ENCODE measurements at regions not wholly inside any gene's neighbourhood (a gene's known extent, or its start where the extent isn't known, plus 50 kb on each side); places are given as distances from the start of the nearest gene placed in this dataset.

GRCh38 chr21:36548866-36549265, 68.9 kb upstream of the CLDN14 start:
- peaks cover 0 to 3% of the 10 kb centered on the region in 2 donors for H3K27me3 Mint-ChIP-seq
- DNase-seq (ENCODE audit: low spot score), result no peak
- no peaks in the 10 kb centered on the region for H3K36me3 Mint-ChIP-seq
- H3K27ac Mint-ChIP-seq, result no peak overlapping the region
- no peaks in the 10 kb centered on the region for H3K4me1 Mint-ChIP-seq (ENCODE audit: low read depth in 2 of 2)
- no peak for ATAC-seq
- H3K9me3 Mint-ChIP-seq, result no peaks in the 10 kb centered on the region
- no peak overlapping the region for H3K4me3 Mint-ChIP-seq

- Mint-ChIP-seq H3K4me3 (no peak overlapping the region), H3K4me1 (ENCODE audit: low read depth in 2 of 2) (no peaks in the 10 kb centered on the region), H3K9me3 (no peaks in the 10 kb centered on the region), H3K27ac (no peak overlapping the region), H3K36me3 (no peaks in the 10 kb centered on the region), H3K27me3 (peaks cover 0 to 3% of the 10 kb centered on the region in 2 donors)
- ATAC-seq (no peak), DNase-seq (ENCODE audit: low spot score) (no peak)
Observed at GRCh38 chr21:36549470-36549869, 69.5 kb upstream of the CLDN14 start.

DNA sequence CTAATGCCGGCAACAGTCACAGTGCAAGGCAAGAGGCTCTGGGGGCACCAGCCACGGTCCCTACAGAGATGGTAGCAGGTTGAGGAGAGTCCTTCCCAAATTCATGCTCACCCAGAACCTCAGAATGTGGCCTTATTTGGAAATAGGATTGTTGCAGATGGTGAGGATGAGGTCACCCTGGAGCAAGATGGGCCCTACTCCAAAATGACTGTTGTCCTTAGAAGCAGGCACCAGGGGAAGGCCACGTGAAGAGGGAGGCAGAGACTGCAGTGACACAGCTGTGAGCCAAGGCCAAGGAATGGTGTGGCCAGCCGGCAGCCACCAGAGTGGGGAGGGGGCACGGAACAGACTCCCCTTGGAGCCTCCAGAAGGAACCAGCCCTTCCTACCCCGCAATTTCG, 70.8 kb upstream of the CLDN14 start:
- H3K36me3 Mint-ChIP-seq, result no peaks in the 10 kb centered on the region
- no peaks in the 10 kb centered on the region for H3K9me3 Mint-ChIP-seq
- peaks cover 0 to 3% of the 10 kb centered on the region in 2 donors for H3K27me3 Mint-ChIP-seq
- H3K27ac Mint-ChIP-seq, result no peak overlapping the region
- DNase-seq (ENCODE audit: low spot score) (no peak), ATAC-seq (no peak)
- H3K4me3 Mint-ChIP-seq, result no peak overlapping the region
- H3K4me1 Mint-ChIP-seq (ENCODE audit: low read depth in 2 of 2), result no peaks in the 10 kb centered on the region

- no peak for DNase-seq (ENCODE audit: low spot score)
- Mint-ChIP-seq H3K4me3 (no peak overlapping the region), H3K4me1 (ENCODE audit: low read depth in 2 of 2) (no peaks in the 10 kb centered on the region), H3K9me3 (no peaks in the 10 kb centered on the region), H3K27ac (no peak overlapping the region), H3K27me3 (peaks cover 0 to 3% of the 10 kb centered on the region in 2 donors), H3K36me3 (no peaks in the 10 kb centered on the region)
- ATAC-seq, result no peak
Observed at GRCh38 chr21:36551321-36551720, 71.4 kb upstream of the CLDN14 start.

GRCh38 chr21:36551731-36552433, 72.0 kb upstream of the CLDN14 start:
- no peak for ATAC-seq
- DNase-seq (ENCODE audit: low spot score), result no peak
- H3K9me3 Mint-ChIP-seq, result peaks cover 2% of the 10 kb centered on the region
- H3K4me1 Mint-ChIP-seq (ENCODE audit: low read depth in 2 of 2), result no peaks in the 10 kb centered on the region
- no peak overlapping the region for H3K4me3 Mint-ChIP-seq
- H3K36me3 Mint-ChIP-seq, result no peaks in the 10 kb centered on the region
- H3K27ac Mint-ChIP-seq, result no peak overlapping the region
- peaks cover 5 to 6% of the 10 kb centered on the region in 2 donors for H3K27me3 Mint-ChIP-seq

DNA sequence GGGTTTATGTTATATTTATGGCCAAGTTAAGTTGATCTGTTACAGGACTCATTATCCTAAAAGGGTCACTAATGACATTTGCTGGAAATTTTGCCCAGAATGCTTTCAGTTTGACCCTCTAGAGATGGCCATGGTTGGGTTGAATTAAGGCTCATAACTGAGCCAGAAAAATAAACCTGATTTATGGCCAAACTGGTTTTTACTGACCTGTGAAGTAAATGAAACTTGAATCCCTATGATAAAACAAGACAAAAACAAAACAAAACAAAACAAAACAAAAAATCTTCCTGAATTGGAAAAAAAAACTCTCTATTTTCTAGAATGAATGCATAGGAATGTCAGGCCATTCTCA, 72.5 kb upstream of the CLDN14 start:
- DNase-seq (ENCODE audit: low spot score) (no peak), ATAC-seq (no peak)

GRCh38 chr21:36553406-36553805, 73.5 kb upstream of the CLDN14 start:
- Mint-ChIP-seq H3K4me1 (ENCODE audit: low read depth in 2 of 2) (no peaks in the 10 kb centered on the region), H3K9me3 (peaks cover 4% of the 10 kb centered on the region), H3K4me3 (no peak overlapping the region), H3K27me3 (peaks cover 7 to 8% of the 10 kb centered on the region in 2 donors), H3K27ac (no peak overlapping the region), H3K36me3 (no peaks in the 10 kb centered on the region)
- ATAC-seq, result no peak
- DNase-seq (ENCODE audit: low spot score), result no peak

More for the DNA sequence above, 72.5 kb upstream of the CLDN14 start:
- Mint-ChIP-seq H3K36me3 (no peaks in the 10 kb centered on the region), H3K4me3 (no peak overlapping the region), H3K9me3 (peaks cover 4% of the 10 kb centered on the region), H3K27ac (no peak overlapping the region), H3K4me1 (ENCODE audit: low read depth in 2 of 2) (no peaks in the 10 kb centered on the region), H3K27me3 (peaks cover 7 to 8% of the 10 kb centered on the region in 2 donors)

- H3K4me1 Mint-ChIP-seq (ENCODE audit: low read depth in 2 of 2), result no peaks in the 10 kb centered on the region
Observed at GRCh38 chr21:36554411-36555157, 74.7 kb upstream of the CLDN14 start.

DNA sequence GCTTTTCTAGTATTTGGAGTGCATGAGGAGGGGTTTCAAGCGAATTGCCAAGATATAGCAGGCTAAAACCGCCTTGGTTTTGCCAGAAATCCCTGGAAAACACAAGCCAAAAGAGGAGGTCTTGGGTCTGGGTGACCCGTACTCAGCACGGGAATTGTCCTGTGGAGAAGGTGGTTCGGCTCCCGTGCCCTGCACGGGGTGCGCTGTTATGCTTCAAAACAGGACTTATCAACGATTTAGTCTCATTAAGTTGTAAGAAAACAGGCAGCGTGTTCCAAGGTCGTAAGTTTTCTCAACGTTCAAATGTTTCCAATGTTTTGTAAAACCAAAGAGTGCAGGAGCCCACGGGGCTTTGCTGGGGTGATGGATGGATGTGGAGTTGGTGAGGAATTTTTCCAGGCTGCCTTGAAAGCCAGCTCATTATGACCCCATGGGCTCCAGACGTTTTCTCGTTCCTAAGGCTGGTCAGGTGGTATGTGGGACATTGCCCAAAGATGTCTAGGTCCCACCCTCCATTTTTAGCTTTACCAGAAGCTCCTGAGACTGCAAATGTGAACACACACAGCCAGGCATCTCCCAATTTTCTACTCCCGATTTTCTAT, 75.4 kb upstream of the CLDN14 start:
- Mint-ChIP-seq H3K36me3 (no peaks in the 10 kb centered on the region), H3K4me1 (ENCODE audit: low read depth in 2 of 2) (no peaks in the 10 kb centered on the region), H3K9me3 (peaks cover 4% of the 10 kb centered on the region), H3K4me3 (no peak overlapping the region), H3K27me3 (peaks cover 4 to 8% of the 10 kb centered on the region in 2 donors), H3K27ac (no peak overlapping the region)
- DNase-seq (ENCODE audit: low spot score) (no peak), ATAC-seq (no peak)

More at GRCh38 chr21:36554411-36555157, 74.7 kb upstream of the CLDN14 start:
- Mint-ChIP-seq H3K27me3 (peaks cover 7 to 8% of the 10 kb centered on the region in 2 donors), H3K4me3 (no peak overlapping the region), H3K27ac (no peak overlapping the region), H3K36me3 (no peaks in the 10 kb centered on the region), H3K9me3 (peaks cover 4% of the 10 kb centered on the region)
- no peak for DNase-seq (ENCODE audit: low spot score)
- no peak for ATAC-seq

GRCh38 chr21:36557316-36557715, 77.4 kb upstream of the CLDN14 start:
- H3K27ac Mint-ChIP-seq, result no peak overlapping the region
- no peak for ATAC-seq
- H3K4me1 Mint-ChIP-seq (ENCODE audit: low read depth in 2 of 2), result no peaks in the 10 kb centered on the region
- no peak overlapping the region for H3K4me3 Mint-ChIP-seq
- H3K9me3 Mint-ChIP-seq, result peaks cover 4% of the 10 kb centered on the region
- H3K27me3 Mint-ChIP-seq, result peaks cover 12 to 18% of the 10 kb centered on the region in 2 donors
- DNase-seq (ENCODE audit: low spot score), result no peak
- no peaks in the 10 kb centered on the region for H3K36me3 Mint-ChIP-seq

DNA sequence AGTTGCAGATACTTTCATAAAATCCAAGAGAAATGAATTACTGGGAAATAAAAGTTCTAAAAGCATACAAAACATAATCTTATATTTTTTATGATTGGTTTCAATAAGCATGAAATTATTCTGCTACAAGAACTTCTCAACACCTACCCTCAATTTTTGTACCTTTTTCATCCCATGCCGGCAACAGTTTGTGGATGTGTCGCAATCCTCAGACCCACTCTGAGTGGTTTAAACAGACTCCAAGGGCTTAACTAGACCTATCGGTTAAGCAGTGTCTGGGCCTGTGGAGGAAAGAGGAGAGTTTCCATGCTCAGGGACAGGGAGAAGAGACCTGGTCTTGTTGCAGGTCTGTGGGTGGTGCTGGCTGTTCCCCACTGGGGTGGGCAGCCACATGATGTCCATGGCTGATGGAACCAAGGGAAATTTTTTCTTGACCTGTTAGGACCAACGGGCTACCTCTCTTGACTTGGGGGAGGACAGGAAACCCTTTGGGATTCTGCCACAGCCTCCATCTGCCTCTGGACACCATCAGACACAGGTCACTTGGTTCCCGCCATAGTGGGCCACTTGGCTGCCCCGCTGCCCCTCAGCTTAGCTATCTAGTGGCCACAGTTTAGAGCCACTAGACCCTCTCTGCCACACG, 81.1 kb upstream of the CLDN14 start:
- peaks cover 18% of the 10 kb centered on the region in 2 donors for H3K27me3 Mint-ChIP-seq
- no peaks in the 10 kb centered on the region for H3K4me1 Mint-ChIP-seq (ENCODE audit: low read depth in 2 of 2)

DNA sequence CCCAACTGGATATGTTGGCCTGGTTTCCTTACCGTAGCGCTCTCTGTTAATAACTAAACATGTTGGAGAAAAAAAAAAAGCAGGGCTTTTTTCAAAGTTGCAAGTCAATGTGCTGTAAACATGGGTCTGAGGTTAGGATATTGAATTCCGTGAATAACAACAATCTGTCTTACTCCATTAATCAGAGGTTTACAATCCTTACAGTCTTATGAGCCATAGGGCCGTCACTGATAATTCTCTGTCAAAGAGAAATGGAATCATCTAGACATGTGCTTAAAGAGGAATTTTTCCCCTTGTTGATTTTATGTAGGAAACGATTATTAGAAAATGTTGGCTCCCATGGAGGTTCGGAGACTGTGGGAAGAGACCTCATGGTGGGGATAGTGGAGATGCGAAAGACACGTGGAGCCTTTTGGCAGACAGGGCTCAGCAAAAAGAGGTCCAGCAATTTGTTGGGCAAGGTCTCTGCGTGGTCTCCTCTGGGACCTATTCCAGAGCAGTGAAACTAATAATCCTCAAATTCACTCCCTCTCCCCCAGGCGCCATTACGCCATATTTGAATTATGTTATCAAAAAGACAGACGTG, 83.5 kb upstream of the CLDN14 start:
- Mint-ChIP-seq H3K27me3 (peaks cover 16 to 18% of the 10 kb centered on the region in 2 donors), H3K9me3 (peaks cover 2% of the 10 kb centered on the region), H3K36me3 (no peaks in the 10 kb centered on the region), H3K4me3 (no peak overlapping the region), H3K4me1 (ENCODE audit: low read depth in 2 of 2) (no peaks in the 10 kb centered on the region), H3K27ac (no peak overlapping the region)
- no peak for ATAC-seq
- DNase-seq (ENCODE audit: low spot score), result no peak

More for the DNA sequence above, 81.1 kb upstream of the CLDN14 start:
- Mint-ChIP-seq H3K36me3 (no peaks in the 10 kb centered on the region), H3K9me3 (peaks cover 6% of the 10 kb centered on the region), H3K27ac (no peak overlapping the region), H3K4me3 (no peak overlapping the region)
- DNase-seq (ENCODE audit: low spot score) (no peak), ATAC-seq (no peak)

DNA sequence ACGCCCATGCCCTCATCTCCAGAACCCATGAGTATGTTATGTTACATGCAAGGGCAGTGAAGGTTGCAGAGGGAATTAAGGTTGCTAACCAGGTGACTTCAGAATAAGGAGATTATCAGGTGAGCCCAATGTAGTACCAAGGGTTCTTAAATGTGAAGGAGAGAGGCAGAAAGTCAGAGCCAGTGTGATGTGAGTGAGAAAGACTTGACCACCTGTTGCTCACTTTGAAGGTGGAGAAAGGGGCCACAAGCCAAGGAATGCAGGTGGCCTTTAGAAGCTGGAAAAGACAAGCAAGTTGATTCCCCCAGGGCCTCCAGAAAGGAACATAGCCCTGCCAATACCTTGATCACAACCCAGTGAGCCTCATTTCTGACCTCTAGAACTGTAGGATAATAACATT, 84.7 kb upstream of the CLDN14 start:
- ATAC-seq (no peak), DNase-seq (ENCODE audit: low spot score) (no peak)
- Mint-ChIP-seq H3K9me3 (peaks cover 2% of the 10 kb centered on the region), H3K4me1 (ENCODE audit: low read depth in 2 of 2) (no peaks in the 10 kb centered on the region), H3K4me3 (no peak overlapping the region), H3K27me3 (peaks cover 16 to 18% of the 10 kb centered on the region in 2 donors), H3K36me3 (no peaks in the 10 kb centered on the region), H3K27ac (no peak overlapping the region)

All from natural killer cell treated with Interleukin-12 subunit alpha and Interleukin-12 subunit beta and Interleukin-15 and Interleukin-18, amount 100 ng/mL, for 72 hours (primary cell).